HepG2 (cell line): ENCODE measurements at regions not wholly inside any gene's neighbourhood (a gene's known extent, or its start where the extent isn't known, plus 50 kb on each side); places are given as distances from the start of the nearest gene placed in this dataset.

Experiments
- ATAC-seq: fragments of 200-7000 bp; cut with Tn5 transposase; 3 replicates; pipeline ENCODE4 v1.9.1; 2020; ENCODE audit warnings: mild to moderate bottlenecking, moderate library complexity
- BruUV-seq: library from RNA; stranded (reverse); fragments of 400-500 nt; replicated peaks from 2 replicates; lab custom pipeline; 2021; lab: Mats Ljungman, UMichigan
- CTCF ChIA-PET: fragments of 300-600 bp; formaldehyde crosslinking; extraction: SDS; loops from one replicate; lab custom pipeline; 2021; ENCODE audit warnings: low total read pairs, inconsistent platforms, low intra/inter-chr PET ratio; lab: Yijun Ruan, JAX
- POLR2A ChIA-PET: fragments of 350-600 bp; sonication (Branson Sonifier 250); formaldehyde crosslinking; loops from one replicate; lab custom pipeline; 2020; ENCODE audit warnings: antibody characterized with exemption, inconsistent platforms; lab: Yijun Ruan, JAX
- DNase-seq: peaks from one replicate; pipeline ENCODE4 v3.0.0-alpha.2; 2015; ENCODE audit warnings: low spot score
- FAIRE-seq: peaks from 3 replicates; lab custom pipeline; 2011; peaks lifted over from hg19 to GRCh38; lab: Jason Lieb, UNC
- H2AFZ ChIP-seq: one replicate; pipeline ENCODE4 v1.6.1; 2011; ENCODE audit warnings: low read length, inconsistent platforms
- H3K27ac ChIP-seq: fragments of 300-600 bp; 3 replicates; pipeline ENCODE4 v1.8.0; 2011; ENCODE audit warnings: mixed run types, mild to moderate bottlenecking, mixed read lengths, low read length, inconsistent platforms; ENCODE audit not compliant: insufficient read depth; ENCODE audit errors: extremely low read length
- H3K27me3 ChIP-seq, 2 experiments: fragments of 200-600 bp in 1 of 2; 2 replicates in 1 of 2; 3 replicates in 1 of 2; pipeline versions ENCODE4 v1.6.0 to v1.8.0; 2011; ENCODE audit warnings: low read length in 2 of 2, mild to moderate bottlenecking in 2 of 2, moderate library complexity in 2 of 2, inconsistent platforms in 1 of 2; ENCODE audit not compliant: insufficient read depth in 2 of 2, control insufficient read depth in 1 of 2
- H3K36me3 ChIP-seq, 2 experiments: fragments of 200-600 bp in 1 of 2; replicated peaks in 1 of 2; 2 replicates in 1 of 2; 3 replicates in 1 of 2; pipeline versions ENCODE4 v1.5.1 to v1.8.0; 2011; ENCODE audit warnings: low read length in 2 of 2, inconsistent platforms in 1 of 2; ENCODE audit not compliant: insufficient read depth in 2 of 2, control insufficient read depth in 1 of 2
- H3K4me1 ChIP-seq: 2 replicates; pipeline ENCODE4 v1.5.1; 2012; ENCODE audit warnings: low read length, inconsistent platforms; ENCODE audit not compliant: insufficient read depth
- H3K4me2 ChIP-seq: 2 replicates; pipeline ENCODE4 v1.6.0; 2011; ENCODE audit warnings: low read depth, low read length, inconsistent platforms
- H3K4me3 ChIP-seq, 3 experiments: fragments of 200-600 bp in 1 of 3; sonication (generic), shearing (Covaris generic) in 1 of 3; replicated peaks in 1 of 3; 2 replicates each; pipeline ENCODE4 v1.5.1; 2011 to 2016; ENCODE audit warnings: low read length in 3 of 3, inconsistent platforms in 2 of 3, low read depth in 2 of 3, mild to moderate bottlenecking in 2 of 3, control low read depth in 1 of 3, mixed read lengths in 1 of 3; ENCODE audit not compliant: insufficient read depth in 1 of 3
- H3K79me2 ChIP-seq: one replicate; pipeline ENCODE4 v1.6.1; 2011; ENCODE audit warnings: low read length, inconsistent platforms; ENCODE audit not compliant: insufficient read depth
- H3K9ac ChIP-seq: 2 replicates; pipeline ENCODE4 v1.6.0; 2011; ENCODE audit warnings: mild to moderate bottlenecking, low read depth, low read length, inconsistent platforms; ENCODE audit not compliant: insufficient read depth
- H3K9me3 ChIP-seq: 2 replicates; pipeline ENCODE4 v1.5.1; 2012; ENCODE audit warnings: mild to moderate bottlenecking, low read length
- H4K20me1 ChIP-seq: 2 replicates; pipeline ENCODE4 v1.6.0; 2011; ENCODE audit warnings: inconsistent platforms, mild to moderate bottlenecking, low read length, moderate library complexity; ENCODE audit not compliant: insufficient read depth
- CAMTA2 ChIP-seq: sonication (generic); formaldehyde crosslinking; IDR thresholded peaks from 2 replicates; pipeline ENCODE4 v1.4.0; 2020; ENCODE audit warnings: mild to moderate bottlenecking, missing genetic modification reagents, borderline replicate concordance
- CEBPB ChIP-seq: IDR thresholded peaks from 2 replicates; pipeline ENCODE4 v1.6.1; 2011; ENCODE audit warnings: low read depth, low read length, improper control_type of control experiment, borderline replicate concordance
- DNMT3B ChIP-seq: conservative IDR thresholded peaks from 2 replicates; pipeline ENCODE4 v1.6.1; 2016; ENCODE audit warnings: missing biosample characterization, control low read depth
- IKZF1 ChIP-seq: fragments of 450-650 bp; IDR thresholded peaks from 2 replicates; pipeline ENCODE4 v1.7.1; 2016
- NAIF1 ChIP-seq: sonication (generic); formaldehyde crosslinking; IDR thresholded peaks from 2 replicates; pipeline ENCODE4 v1.5.0; 2020; ENCODE audit warnings: mild to moderate bottlenecking, missing genetic modification reagents, borderline replicate concordance
- NFATC3 ChIP-seq: sonication (generic); formaldehyde crosslinking; IDR thresholded peaks from 2 replicates; pipeline ENCODE4 v1.5.1; 2020; ENCODE audit warnings: mild to moderate bottlenecking, missing genetic modification reagents
- RORA ChIP-seq: sonication (generic); formaldehyde crosslinking; IDR thresholded peaks from 2 replicates; pipeline ENCODE4 v1.5.0; 2020; ENCODE audit warnings: mild to moderate bottlenecking, missing genetic modification reagents, moderate library complexity
- SALL2 ChIP-seq: sonication (generic); formaldehyde crosslinking; IDR thresholded peaks from 2 replicates; pipeline ENCODE4 v1.8.1; 2023; ENCODE audit warnings: mild to moderate bottlenecking, missing genetic modification reagents, inconsistent platforms
- SRSF9 ChIP-seq: fragments of 200-400 bp; formaldehyde crosslinking; IDR thresholded peaks from 2 replicates; pipeline ENCODE4 v1.6.1; 2018; ENCODE audit warnings: borderline replicate concordance, mild to moderate bottlenecking, low read depth, low read length; ENCODE audit not compliant: insufficient read depth, poor library complexity, severe bottlenecking
- ZBTB42 ChIP-seq: sonication (generic); formaldehyde crosslinking; IDR thresholded peaks from 2 replicates; pipeline ENCODE4 v1.5.0; 2020; ENCODE audit warnings: mild to moderate bottlenecking, missing genetic modification reagents
- ZNF274 ChIP-seq: sonication (generic); formaldehyde crosslinking; IDR thresholded peaks from 2 replicates; pipeline ENCODE4 v1.5.1; 2020; ENCODE audit warnings: mild to moderate bottlenecking, missing genetic modification reagents
- WGBS: methylation state at CpG from one replicate; pipeline ENCODE4 v1.1.6; 2017; ENCODE audit warnings: low lambda C conversion rate; 5-methylcytosine and 5-hydroxymethylcytosine counted together
- in situ Hi-C: cut with HindIII; loops from 2 replicates; pipeline ENCODE4 v1.10.0; 2017; ENCODE audit warnings: low pct_unique_long_range_greater_than_20kb; ENCODE audit not compliant: extremely low pct_ligation_motif_present
- intact Hi-C: fragments of 100-400 bp; cut with micrococcal nuclease; formaldehyde crosslinking; loops from one replicate; pipeline ENCODE4 v1.10.0; 2022; ENCODE audit not compliant: unreplicated experiment
- TF ChIP-seq, protein P1 (sequence below), 2 experiments: sonication (generic) in 1 of 2; formaldehyde crosslinking in 1 of 2; IDR thresholded peaks; 2 replicates each; pipeline versions ENCODE4 v1.6.1 to v1.9.0; 2014 to 2022; ENCODE audit warnings: antibody characterized with exemption in 1 of 2, borderline replicate concordance in 1 of 2, inconsistent platforms in 1 of 2, low read depth in 1 of 2, missing genetic modification reagents in 1 of 2
- TF ChIP-seq, protein P2 (sequence below): sonication (generic); formaldehyde crosslinking; IDR thresholded peaks from 2 replicates; pipeline ENCODE4 v1.5.1; 2020; ENCODE audit warnings: missing genetic modification reagents, mild to moderate bottlenecking, borderline replicate concordance

DNA sequence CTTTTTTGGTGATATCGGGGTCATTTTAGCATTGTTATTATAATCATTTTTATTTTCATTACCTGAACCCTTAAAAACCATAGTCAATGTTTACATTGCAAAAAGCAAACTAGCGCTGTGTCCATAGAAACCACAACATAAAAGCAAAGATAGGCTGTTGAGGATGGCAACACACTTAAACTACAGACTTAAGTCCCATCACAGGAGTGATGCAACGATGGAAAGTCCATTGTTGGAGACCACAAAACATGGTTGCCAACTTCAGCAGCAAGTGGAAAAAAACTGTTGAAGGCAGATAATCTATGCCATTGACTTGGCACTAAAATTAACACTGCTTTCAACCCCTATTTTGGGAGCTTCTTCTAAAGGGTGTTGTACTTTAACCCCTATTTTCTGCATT is 398.8 kb upstream of the IGFBP3 start:
- Histone ChIP-seq H3K9me3 (no peaks in the 10 kb centered on the region), H3K79me2 (no peaks in the 10 kb centered on the region), H3K4me3 (no peak overlapping the region), H4K20me1 (no peaks in the 10 kb centered on the region), H3K9ac (no peak overlapping the region), H3K27me3 (no peaks in the 10 kb centered on the region), H3K4me1 (peaks cover 9% of the 10 kb centered on the region; the same call in 1 of the 2 replicates), H3K27ac (no peak overlapping the region), H3K4me2 (no peak overlapping the region), H2AFZ (no peak overlapping the region), H3K36me3 (no peaks in the 10 kb centered on the region)
- in situ Hi-C loops (no loop called here), intact Hi-C loops (no loop called here)
- no peak for DNase-seq
- no TSS peak for BruUV-seq
- POLR2A ChIA-PET: no interaction called here
- FAIRE-seq: no peak
- 29% methylated on average over 3 of the region's 3 CpGs for WGBS
- TF ChIP-seq SRSF9 (no peak), CAMTA2 (CRISPR knock-in tag) (no peak), CEBPB (peak; percentile 35; the same call in 1 of the 2 replicates)
- ATAC-seq: no peak
- CTCF ChIA-PET: no interaction called here

DNA sequence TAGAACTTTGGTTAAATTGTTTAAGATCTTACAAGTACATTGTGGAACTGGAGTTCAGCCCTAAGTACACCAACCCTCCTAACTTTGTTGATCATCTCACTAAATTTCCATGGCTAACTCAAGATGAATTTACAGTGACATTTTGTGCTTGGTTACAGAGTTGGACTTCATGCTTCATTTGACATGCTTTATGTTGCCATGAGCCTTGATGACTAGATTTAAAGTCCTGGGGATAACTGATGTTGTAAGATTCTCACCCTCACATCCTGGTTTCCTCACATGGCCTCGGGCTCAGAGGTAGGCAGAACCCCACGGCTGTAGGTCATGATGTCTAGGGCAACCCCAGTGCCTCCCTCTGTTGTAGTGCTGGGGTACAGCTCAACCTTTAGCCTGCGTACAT is 397.2 kb upstream of the IGFBP3 start:
- H3K4me3 ChIP-seq: no peak overlapping the region
- no peak overlapping the region for H3K27ac ChIP-seq
- H3K27me3 ChIP-seq: no peaks in the 10 kb centered on the region
- WGBS: 3% methylated on average over 3 of the region's 3 CpGs
- no TSS peak for BruUV-seq
- H3K4me1 ChIP-seq: peaks cover 9% of the 10 kb centered on the region; the same call in 1 of the 2 replicates
- H3K9ac ChIP-seq: no peak overlapping the region
- H4K20me1 ChIP-seq: no peaks in the 10 kb centered on the region
- ATAC-seq (no peak), DNase-seq (no peak), FAIRE-seq (no peak)
- in situ Hi-C loops (no loop called here), intact Hi-C loops (no loop called here)
- no peaks in the 10 kb centered on the region for H3K79me2 ChIP-seq
- ChIA-PET POLR2A (no interaction called here), CTCF (no interaction called here)
- H2AFZ ChIP-seq: no peak overlapping the region
- no peak overlapping the region for H3K4me2 ChIP-seq
- no peaks in the 10 kb centered on the region for H3K36me3 ChIP-seq
- no peaks in the 10 kb centered on the region for H3K9me3 ChIP-seq
- TF ChIP-seq ZNF274 (CRISPR knock-in tag) (no peak), SALL2 (no peak), NFATC3 (CRISPR knock-in tag) (no peak), IKZF1 (no peak), DNMT3B (no peak), ZBTB42 (CRISPR knock-in tag) (no peak), RORA (no peak), NAIF1 (CRISPR knock-in tag) (no peak)
- TF ChIP-seq, protein P1, sequence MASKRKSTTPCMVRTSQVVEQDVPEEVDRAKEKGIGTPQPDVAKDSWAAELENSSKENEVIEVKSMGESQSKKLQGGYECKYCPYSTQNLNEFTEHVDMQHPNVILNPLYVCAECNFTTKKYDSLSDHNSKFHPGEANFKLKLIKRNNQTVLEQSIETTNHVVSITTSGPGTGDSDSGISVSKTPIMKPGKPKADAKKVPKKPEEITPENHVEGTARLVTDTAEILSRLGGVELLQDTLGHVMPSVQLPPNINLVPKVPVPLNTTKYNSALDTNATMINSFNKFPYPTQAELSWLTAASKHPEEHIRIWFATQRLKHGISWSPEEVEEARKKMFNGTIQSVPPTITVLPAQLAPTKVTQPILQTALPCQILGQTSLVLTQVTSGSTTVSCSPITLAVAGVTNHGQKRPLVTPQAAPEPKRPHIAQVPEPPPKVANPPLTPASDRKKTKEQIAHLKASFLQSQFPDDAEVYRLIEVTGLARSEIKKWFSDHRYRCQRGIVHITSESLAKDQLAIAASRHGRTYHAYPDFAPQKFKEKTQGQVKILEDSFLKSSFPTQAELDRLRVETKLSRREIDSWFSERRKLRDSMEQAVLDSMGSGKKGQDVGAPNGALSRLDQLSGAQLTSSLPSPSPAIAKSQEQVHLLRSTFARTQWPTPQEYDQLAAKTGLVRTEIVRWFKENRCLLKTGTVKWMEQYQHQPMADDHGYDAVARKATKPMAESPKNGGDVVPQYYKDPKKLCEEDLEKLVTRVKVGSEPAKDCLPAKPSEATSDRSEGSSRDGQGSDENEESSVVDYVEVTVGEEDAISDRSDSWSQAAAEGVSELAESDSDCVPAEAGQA (IDR thresholded peaks at IDR 0.05; ENCODE audit: low read depth): no peak
- TF ChIP-seq, protein P1 (CRISPR knock-in tag; IDR thresholded peaks at IDR 0.05; ENCODE audit: borderline replicate concordance): no peak
- TF ChIP-seq, protein P2, sequence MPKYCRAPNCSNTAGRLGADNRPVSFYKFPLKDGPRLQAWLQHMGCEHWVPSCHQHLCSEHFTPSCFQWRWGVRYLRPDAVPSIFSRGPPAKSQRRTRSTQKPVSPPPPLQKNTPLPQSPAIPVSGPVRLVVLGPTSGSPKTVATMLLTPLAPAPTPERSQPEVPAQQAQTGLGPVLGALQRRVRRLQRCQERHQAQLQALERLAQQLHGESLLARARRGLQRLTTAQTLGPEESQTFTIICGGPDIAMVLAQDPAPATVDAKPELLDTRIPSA: no peak
